OCI-LY3 (cell line): ENCODE measurements at regions not wholly inside any gene's neighbourhood (a gene's known extent, or its start where the extent isn't known, plus 50 kb on each side); places are given as distances from the start of the nearest gene placed in this dataset.

Source experiments
- H2AFZ ChIP-seq: fragments of 200-600, 300-600 bp; shearing (Covaris generic); 2 replicates; pipeline ENCODE4 v1.6.0; 2014; ENCODE audit warnings: antibody characterized with exemption, low read depth, low read length
- H3K27ac ChIP-seq: fragments of 200-600, 300-600 bp; sonication (generic); 2 replicates; pipeline ENCODE4 v1.5.1; 2014; ENCODE audit warnings: mild to moderate bottlenecking, low read length, moderate library complexity, mixed read lengths
- H3K27me3 ChIP-seq: fragments of 200-600, 300-600 bp; sonication (generic); 2 replicates; pipeline ENCODE4 v1.6.1; 2014; ENCODE audit warnings: low read depth, low read length, mixed read lengths
- H3K36me3 ChIP-seq: fragments of 200-600, 300-600 bp; sonication (generic); replicated peaks from 2 replicates; pipeline ENCODE3; 2014; ENCODE audit warnings: low read depth, low read length, mixed read lengths
- H3K4me1 ChIP-seq: fragments of 300-600, 200-600 bp; sonication (generic); 2 replicates; pipeline ENCODE4 v1.6.1; 2014; ENCODE audit warnings: low read length, mixed read lengths
- H3K4me2 ChIP-seq: fragments of 200-600, 300-600 bp; sonication (generic); 2 replicates; pipeline ENCODE4 v1.6.1; 2014; ENCODE audit warnings: low read length, mixed read lengths
- H3K4me3 ChIP-seq: fragments of 300-600, 200-600 bp; sonication (generic); 2 replicates; pipeline ENCODE4 v1.5.1; 2014; ENCODE audit warnings: antibody characterized with exemption, mild to moderate bottlenecking, low read length, moderate library complexity
- H3K79me2 ChIP-seq: fragments of 300-600, 200-600 bp; shearing (Covaris generic); 2 replicates; pipeline ENCODE4 v1.6.1; 2014; ENCODE audit warnings: mild to moderate bottlenecking, low read length, mixed read lengths
- H3K9ac ChIP-seq: fragments of 300-600, 200-600 bp; shearing (Covaris generic); 2 replicates; pipeline ENCODE4 v1.6.0; 2014; ENCODE audit warnings: mild to moderate bottlenecking, low read length, moderate library complexity
- H3K9me3 ChIP-seq: fragments of 200-600, 300-600 bp; shearing (Covaris generic); 2 replicates; pipeline ENCODE4 v1.6.1; 2014; ENCODE audit warnings: low read length, mixed read lengths; ENCODE audit not compliant: insufficient read depth
- H4K20me1 ChIP-seq: fragments of 200-600, 300-600 bp; sonication (generic); 2 replicates; pipeline ENCODE4 v1.6.1; 2016; ENCODE audit warnings: low read length, mixed read lengths; ENCODE audit not compliant: insufficient read depth
- CTCF ChIP-seq: fragments of 200-600, 300-600 bp; sonication (generic); IDR thresholded peaks from 2 replicates; pipeline ENCODE4 v1.5.1; 2014; ENCODE audit warnings: antibody characterized with exemption, low read length, low read depth
- EZH2phosphoT487 ChIP-seq: fragments of 200-600 bp; shearing (Covaris generic); IDR thresholded peaks from 2 replicates; pipeline ENCODE4 v1.6.1; 2018; ENCODE audit warnings: antibody characterized with exemption, mixed run types, low read depth

GRCh38 chr10:118409295-118409694 lies 67.2 kb upstream of the FAM204A start:
- no peaks in the 10 kb centered on the region for H3K36me3 ChIP-seq

GRCh38 chr10:118408181-118408580 lies 66.1 kb upstream of the FAM204A start:
- H3K79me2 ChIP-seq, result no peaks in the 10 kb centered on the region
- H3K4me3 ChIP-seq, result no peak overlapping the region
- H3K4me1 ChIP-seq, result no peaks in the 10 kb centered on the region
- H3K27me3 ChIP-seq, result no peaks in the 10 kb centered on the region; the same call in 1 of the 2 replicates
- no peak overlapping the region for H2AFZ ChIP-seq
- H3K36me3 ChIP-seq, result no peaks in the 10 kb centered on the region
- H3K4me2 ChIP-seq, result no peak overlapping the region
- H4K20me1 ChIP-seq, result no peaks in the 10 kb centered on the region
- H3K9me3 ChIP-seq, result no peaks in the 10 kb centered on the region
- H3K27ac ChIP-seq, result no peak overlapping the region
- TF ChIP-seq CTCF, result no peak
- TF ChIP-seq EZH2phosphoT487, result no peak
- no peak overlapping the region for H3K9ac ChIP-seq

More at GRCh38 chr10:118409295-118409694, 67.2 kb upstream of the FAM204A start:
- Histone ChIP-seq H2AFZ (no peak overlapping the region), H3K9ac (no peak overlapping the region), H4K20me1 (no peaks in the 10 kb centered on the region), H3K4me2 (no peak overlapping the region), H3K9me3 (no peaks in the 10 kb centered on the region), H3K79me2 (no peaks in the 10 kb centered on the region), H3K4me3 (no peak overlapping the region), H3K27ac (no peak overlapping the region), H3K4me1 (no peaks in the 10 kb centered on the region), H3K27me3 (no peaks in the 10 kb centered on the region)
- TF ChIP-seq EZH2phosphoT487 (no peak), CTCF (no peak)

- Histone ChIP-seq H3K27ac (no peak overlapping the region), H3K9ac (no peak overlapping the region), H3K4me1 (no peaks in the 10 kb centered on the region), H3K36me3 (no peaks in the 10 kb centered on the region), H4K20me1 (no peaks in the 10 kb centered on the region), H3K27me3 (no peaks in the 10 kb centered on the region; the same call in 1 of the 2 replicates), H3K9me3 (no peaks in the 10 kb centered on the region), H3K79me2 (no peaks in the 10 kb centered on the region), H3K4me2 (no peak overlapping the region), H2AFZ (no peak overlapping the region), H3K4me3 (no peak overlapping the region)
- TF ChIP-seq EZH2phosphoT487 (no peak), CTCF (no peak)
Measured at GRCh38 chr10:118407777-118408176, 65.7 kb upstream of the FAM204A start.

GRCh38 chr10:118407026-118407425 lies 64.9 kb upstream of the FAM204A start:
- Histone ChIP-seq H3K36me3 (no peaks in the 10 kb centered on the region), H3K4me2 (no peak overlapping the region), H4K20me1 (no peaks in the 10 kb centered on the region), H3K9ac (no peak overlapping the region), H3K27me3 (no peaks in the 10 kb centered on the region; the same call in 1 of the 2 replicates), H3K4me1 (no peaks in the 10 kb centered on the region), H3K27ac (no peak overlapping the region), H2AFZ (no peak overlapping the region), H3K4me3 (no peak overlapping the region), H3K79me2 (no peaks in the 10 kb centered on the region), H3K9me3 (no peaks in the 10 kb centered on the region)
- TF ChIP-seq CTCF (no peak), EZH2phosphoT487 (no peak)
